ENCODE measurements at regions not wholly inside any gene's neighbourhood (a gene's known extent, or its start where the extent isn't known, plus 50 kb on each side); places are given as distances from the start of the nearest gene placed in this dataset.

- H3K4me3 Mint-ChIP-seq = no peak overlapping the region
- DNase-seq (no peak), ATAC-seq (no peak)
- H3K27me3 Mint-ChIP-seq = peaks cover 19% of the 10 kb centered on the region
- ChIA-PET CTCF (interaction anchor here (0.7 kb wide), 1 partner anchor 47 kb away, joined by 3 read pairs; no protein-coding TSS in a partner anchor), POLR2A (no interaction called here)
- H3K9me3 Mint-ChIP-seq (ENCODE audit: low read depth) = no peaks in the 10 kb centered on the region
- intact Hi-C loops (cut with DNase I, micrococcal nuclease) = no loop called here
- no peaks in the 10 kb centered on the region for H3K36me3 Mint-ChIP-seq (ENCODE audit: low read depth)
- no peak overlapping the region for H3K27ac Mint-ChIP-seq
- no peaks in the 10 kb centered on the region for H3K4me1 Mint-ChIP-seq
Observed at GRCh38 chr17:74152591-74153455, 50.7 kb upstream of the RPL38 start.

DNA sequence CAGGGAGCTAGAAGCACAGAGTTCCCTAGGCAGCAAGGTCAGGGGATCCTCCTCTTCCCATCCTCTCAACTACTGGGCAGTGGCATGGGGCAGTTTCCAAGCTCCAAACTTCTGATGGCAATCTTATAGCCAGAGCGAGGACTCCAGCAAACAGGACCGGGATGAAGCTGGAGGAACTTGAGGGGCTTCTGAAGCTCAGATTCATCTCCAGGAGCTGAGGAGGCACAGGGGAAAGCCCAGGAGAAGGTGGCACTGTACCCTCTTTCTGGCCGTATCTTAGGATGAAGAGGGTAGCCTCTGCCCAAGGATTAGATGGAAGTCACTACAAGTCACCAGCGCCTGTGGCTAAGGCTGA is 50.0 kb upstream of the RPL38 start:
- H3K27me3 Mint-ChIP-seq = peaks cover 20% of the 10 kb centered on the region
- ChIA-PET CTCF (interaction anchor here (0.7 kb wide), 2 partner anchors 46 to 1191 kb away, joined by 3 read pairs; no protein-coding TSS in a partner anchor), POLR2A (no interaction called here)
- intact Hi-C loops (cut with DNase I, micrococcal nuclease) = no loop called here
- H3K4me1 Mint-ChIP-seq = no peaks in the 10 kb centered on the region
- ATAC-seq (no peak), DNase-seq (no peak)
- no peaks in the 10 kb centered on the region for H3K36me3 Mint-ChIP-seq (ENCODE audit: low read depth)
- no peak overlapping the region for H3K4me3 Mint-ChIP-seq
- H3K9me3 Mint-ChIP-seq (ENCODE audit: low read depth) = no peaks in the 10 kb centered on the region
- H3K27ac Mint-ChIP-seq = no peak overlapping the region

All from activated CD4-positive, alpha-beta T cell treated with anti-CD3 and anti-CD28 coated beads for 36 hours (primary cell).